Smooth muscle cell (in vitro differentiated cells): ENCODE measurements at regions not wholly inside any gene's neighbourhood (a gene's known extent, or its start where the extent isn't known, plus 50 kb on each side); places are given as distances from the start of the nearest gene placed in this dataset. TPM values are rescaled to one million over a fixed set of nuclear protein-coding genes. Genes with fewer than 3 reads are reported as not detected.

ENCODE experiments used
- DNase-seq: peaks from one replicate; lab custom pipeline; 2025; ENCODE audit not compliant: unreplicated experiment; lab: John Stamatoyannopoulos, UW
- H2AFZ ChIP-seq: fragments of 200-600 bp; sonication (generic); 2 replicates; pipeline ENCODE4 v1.6.0; 2016; ENCODE audit warnings: antibody characterized with exemption, low read depth, mild to moderate bottlenecking
- H3F3A ChIP-seq: fragments of 200-600 bp; sonication (generic); 2 replicates; pipeline ENCODE4 v1.6.0; 2017; ENCODE audit warnings: antibody characterized with exemption, low read depth
- H3K27ac ChIP-seq: fragments of 200-600 bp; sonication (generic); 2 replicates; pipeline ENCODE4 v1.5.1; 2016; ENCODE audit warnings: low read depth, mild to moderate bottlenecking
- H3K27me3 ChIP-seq: fragments of 200-600 bp; sonication (generic); 2 replicates; pipeline ENCODE4 v1.6.1; 2016; ENCODE audit warnings: low read depth, mild to moderate bottlenecking
- H3K36me3 ChIP-seq: fragments of 200-600 bp; sonication (generic); 2 replicates; pipeline ENCODE4 v1.5.1; 2016; ENCODE audit warnings: low read depth
- H3K4me1 ChIP-seq: fragments of 200-600 bp; sonication (generic); 2 replicates; pipeline ENCODE4 v1.5.1; 2016; ENCODE audit warnings: low read depth
- H3K4me2 ChIP-seq: fragments of 200-600 bp; sonication (generic); 2 replicates; pipeline ENCODE4 v1.6.0; 2016; ENCODE audit warnings: mild to moderate bottlenecking
- H3K4me3 ChIP-seq: fragments of 200-600 bp; sonication (generic); 2 replicates; pipeline ENCODE4 v1.5.1; 2016; ENCODE audit warnings: mild to moderate bottlenecking
- H3K79me2 ChIP-seq: fragments of 200-600 bp; sonication (generic); 2 replicates; pipeline ENCODE4 v1.6.0; 2016; ENCODE audit warnings: low read depth, mild to moderate bottlenecking
- H3K9ac ChIP-seq: fragments of 200-600 bp; sonication (generic); 2 replicates; pipeline ENCODE4 v1.6.0; 2016; ENCODE audit warnings: low read depth
- H3K9me3 ChIP-seq: fragments of 200-600 bp; sonication (generic); replicated peaks from 2 replicates; pipeline ENCODE4 v1.5.1; 2016; ENCODE audit warnings: low read depth
- H4K20me1 ChIP-seq: fragments of 200-600 bp; sonication (generic); 2 replicates; pipeline ENCODE4 v1.6.0; 2016; ENCODE audit warnings: low read depth
- CTCF ChIP-seq: fragments of 200-600 bp; sonication (generic); IDR thresholded peaks from 2 replicates; pipeline ENCODE4 v1.5.1; 2017; ENCODE audit warnings: borderline replicate concordance, mild to moderate bottlenecking, antibody characterized with exemption; ENCODE audit not compliant: insufficient read depth, poor library complexity, severe bottlenecking
- WGBS: methylation state at CpG from one replicate; pipeline ENCODE4 v1.1.7; 2016; ENCODE audit warnings: low lambda C conversion rate; 5-methylcytosine and 5-hydroxymethylcytosine counted together
- small RNA-seq: library from RNA; depleted of rRNA; stranded (forward); fragments of <200 nt; gene quantifications from one replicate; pipeline ENCODE3, GENCODE V24; 2014

- no peak overlapping the region for H3K4me3 ChIP-seq
- H3K9me3 ChIP-seq: no peaks in the 10 kb centered on the region
- H2AFZ ChIP-seq: no peak overlapping the region
- no peak for DNase-seq
- peaks cover 11% of the 10 kb centered on the region for H3K4me1 ChIP-seq
- H4K20me1 ChIP-seq: no peaks in the 10 kb centered on the region
- H3K27me3 ChIP-seq: peaks cover 6% of the 10 kb centered on the region
- H3K27ac ChIP-seq: no peak overlapping the region
- H3K9ac ChIP-seq: no peak overlapping the region
- H3K4me2 ChIP-seq: no peak overlapping the region
- H3F3A ChIP-seq: no peaks in the 10 kb centered on the region
- no peak for TF ChIP-seq CTCF
- 96% methylated on average over 3 of the region's 3 CpGs for WGBS
- no peaks in the 10 kb centered on the region for H3K79me2 ChIP-seq
- no peaks in the 10 kb centered on the region for H3K36me3 ChIP-seq
These were observed 49.8 kb upstream of the RGMA start for GRCh38 chr15:93138681-93139250.

Small RNA genes lying in the stretch of these regions (small RNA-seq; reads per million reads assigned to genes)
- gene AC103996.1 (not detected), gene AC112693.2 (not detected)
